ENCODE measurements at regions not wholly inside any gene's neighbourhood (a gene's known extent, or its start where the extent isn't known, plus 50 kb on each side); places are given as distances from the start of the nearest gene placed in this dataset.

GRCh38 chr18:78602430-78602829 lies 377.2 kb upstream of the SALL3 start:
- TF ChIP-seq CTCF (IDR thresholded peaks at IDR 0.05) (no peak), POLR2A (IDR thresholded peaks at IDR 0.05) (no peak)
- Histone ChIP-seq H3K9me3 (no peaks in the 10 kb centered on the region), H3K4me3 (no peak overlapping the region), H3K4me1 (no peaks in the 10 kb centered on the region), H3K27ac (no peak overlapping the region), H3K27me3 (no peaks in the 10 kb centered on the region), H3K36me3 (ENCODE audit: low read depth, missing control alignments) (no peaks in the 10 kb centered on the region)
- WGBS, 2 donors: 81 to 88% methylated on average over 12 of the region's 12 CpGs
- no peak for DNase-seq
- intact Hi-C loops (cut with DNase I; ENCODE audit: low total_unique reads): no loop called here

GRCh38 chr18:78603102-78603983 lies 376.3 kb upstream of the SALL3 start:
- TF ChIP-seq CTCF (IDR thresholded peaks at IDR 0.05) (no peak), POLR2A (IDR thresholded peaks at IDR 0.05) (no peak)
- DNase-seq: no peak
- Histone ChIP-seq H3K27me3 (no peaks in the 10 kb centered on the region), H3K27ac (no peak overlapping the region), H3K4me1 (no peaks in the 10 kb centered on the region), H3K9me3 (no peaks in the 10 kb centered on the region), H3K4me3 (no peak overlapping the region), H3K36me3 (ENCODE audit: low read depth, missing control alignments) (no peaks in the 10 kb centered on the region)
- intact Hi-C loops (cut with DNase I; ENCODE audit: low total_unique reads): no loop called here
- WGBS, 2 donors: 41 to 54% methylated on average over 25 of the region's 25 CpGs

- H3K4me3 ChIP-seq: no peak overlapping the region
- no peak overlapping the region for H3K27ac ChIP-seq
- DNase-seq: no peak
- H3K4me1 ChIP-seq: no peaks in the 10 kb centered on the region
- H3K27me3 ChIP-seq: no peaks in the 10 kb centered on the region
- WGBS, 2 donors: 80 to 84% methylated on average over 15 to 16 of the region's 16 CpGs
- H3K9me3 ChIP-seq: no peaks in the 10 kb centered on the region
- intact Hi-C loops (cut with DNase I; ENCODE audit: low total_unique reads): no loop called here
- no peak for TF ChIP-seq POLR2A (IDR thresholded peaks at IDR 0.05)
- TF ChIP-seq CTCF (IDR thresholded peaks at IDR 0.05): no peak
- no peaks in the 10 kb centered on the region for H3K36me3 ChIP-seq (ENCODE audit: low read depth, missing control alignments)
Measured at GRCh38 chr18:78605255-78605654, 374.4 kb upstream of the SALL3 start.

- DNase-seq: no peak
- intact Hi-C loops (cut with DNase I; ENCODE audit: low total_unique reads): no loop called here
- Histone ChIP-seq H3K4me1 (no peaks in the 10 kb centered on the region), H3K4me3 (no peak overlapping the region), H3K9me3 (no peaks in the 10 kb centered on the region), H3K27me3 (no peaks in the 10 kb centered on the region), H3K36me3 (ENCODE audit: low read depth, missing control alignments) (no peaks in the 10 kb centered on the region), H3K27ac (no peak overlapping the region)
- TF ChIP-seq POLR2A (IDR thresholded peaks at IDR 0.05): no peak
- TF ChIP-seq CTCF (IDR thresholded peaks at IDR 0.05): no peak
- 65 to 68% methylated on average over 17 of the region's 17 CpGs for WGBS, 2 donors
Measured at GRCh38 chr18:78607221-78607620, 372.4 kb upstream of the SALL3 start.

- no peaks in the 10 kb centered on the region for H3K27me3 ChIP-seq
- no peak overlapping the region for H3K4me3 ChIP-seq
- no peak for DNase-seq
- H3K36me3 ChIP-seq (ENCODE audit: low read depth, missing control alignments): no peaks in the 10 kb centered on the region
- H3K9me3 ChIP-seq: no peaks in the 10 kb centered on the region
- no peak overlapping the region for H3K27ac ChIP-seq
- no peaks in the 10 kb centered on the region for H3K4me1 ChIP-seq
- TF ChIP-seq POLR2A (IDR thresholded peaks at IDR 0.05): no peak
- WGBS, 2 donors: 48 to 77% methylated on average over 6 to 15 of the region's 15 CpGs
- intact Hi-C loops (cut with DNase I; ENCODE audit: low total_unique reads): no loop called here
Measured at GRCh38 chr18:78607784-78608183, 371.8 kb upstream of the SALL3 start.
